GDM1 (cell line): ENCODE measurements at regions not wholly inside any gene's neighbourhood (a gene's known extent, or its start where the extent isn't known, plus 50 kb on each side); places are given as distances from the start of the nearest gene placed in this dataset.

Source experiments
- DNase-seq: peaks from one replicate; lab custom pipeline; 2025; lab: John Stamatoyannopoulos, UW

GRCh38 chr11:115724666-115725065 lies 220.5 kb upstream of the CADM1 start:
- no peak for DNase-seq

GRCh38 chr11:115722711-115723110 lies 218.5 kb upstream of the CADM1 start:
- no peak for DNase-seq

GRCh38 chr11:115721296-115721995 lies 217.2 kb upstream of the CADM1 start:
- no peak for DNase-seq

- DNase-seq, result no peak
Observed at GRCh38 chr11:115720602-115721245, 216.5 kb upstream of the CADM1 start.

- no peak for DNase-seq
Observed at GRCh38 chr11:115718945-115719344, 214.7 kb upstream of the CADM1 start.

- no peak for DNase-seq
Observed at GRCh38 chr11:115718106-115718505, 213.9 kb upstream of the CADM1 start.

- DNase-seq, result no peak
Observed at GRCh38 chr11:115716601-115717529, 212.7 kb upstream of the CADM1 start.

- DNase-seq, result no peak
Observed at GRCh38 chr11:115716080-115716479, 211.9 kb upstream of the CADM1 start.

GRCh38 chr11:115715251-115715770 lies 211.1 kb upstream of the CADM1 start:
- no peak for DNase-seq

GRCh38 chr11:115712296-115712695 lies 208.1 kb upstream of the CADM1 start:
- no peak for DNase-seq

- no peak for DNase-seq
Observed at GRCh38 chr11:115710980-115711379, 206.8 kb upstream of the CADM1 start.

- no peak for DNase-seq
Observed at GRCh38 chr11:115710426-115710825, 206.2 kb upstream of the CADM1 start.

- DNase-seq, result peak; percentile 18
Observed at GRCh38 chr11:115709297-115709696, 205.1 kb upstream of the CADM1 start.

GRCh38 chr11:115707180-115707905 lies 203.1 kb upstream of the CADM1 start:
- no peak for DNase-seq

GRCh38 chr11:115706626-115707135 lies 202.5 kb upstream of the CADM1 start:
- DNase-seq, result no peak

- DNase-seq, result no peak
Observed at GRCh38 chr11:115705200-115705599, 201.0 kb upstream of the CADM1 start.

GRCh38 chr11:115700981-115701875 lies 197.0 kb upstream of the CADM1 start:
- no peak for DNase-seq

GRCh38 chr11:115700496-115700895 lies 196.3 kb upstream of the CADM1 start:
- no peak for DNase-seq

GRCh38 chr11:115699733-115700132 lies 195.5 kb upstream of the CADM1 start:
- no peak for DNase-seq

GRCh38 chr11:115699326-115699725 lies 195.1 kb upstream of the CADM1 start:
- DNase-seq, result no peak

- no peak for DNase-seq
Observed at GRCh38 chr11:115698243-115698642, 194.0 kb upstream of the CADM1 start.
